Uterus (tissue), 2 donors: ENCODE measurements at regions not wholly inside any gene's neighbourhood (a gene's known extent, or its start where the extent isn't known, plus 50 kb on each side); places are given as distances from the start of the nearest gene placed in this dataset.

Source experiments
- POLR2A ChIP-seq, 2 donors: fragments of 450-650 bp; IDR thresholded peaks; one replicate each; pipeline ENCODE4 v1.6.1; 2016; ENCODE audit warnings: antibody characterized with exemption in 2 of 2, mild to moderate bottlenecking in 1 of 2, moderate library complexity in 1 of 2
- TF ChIP-seq, protein P1 (sequence below), 4 experiments: fragments of 200-600 bp in 2 of 4; fragments of 450-650 bp in 2 of 4; sonication (generic) in 2 of 4; IDR thresholded peaks; one replicate each; pipeline ENCODE4 v1.5.1; 2016 to 2019; ENCODE audit warnings: antibody characterized with exemption in 4 of 4, mild to moderate bottlenecking in 2 of 4, moderate library complexity in 1 of 4

DNA sequence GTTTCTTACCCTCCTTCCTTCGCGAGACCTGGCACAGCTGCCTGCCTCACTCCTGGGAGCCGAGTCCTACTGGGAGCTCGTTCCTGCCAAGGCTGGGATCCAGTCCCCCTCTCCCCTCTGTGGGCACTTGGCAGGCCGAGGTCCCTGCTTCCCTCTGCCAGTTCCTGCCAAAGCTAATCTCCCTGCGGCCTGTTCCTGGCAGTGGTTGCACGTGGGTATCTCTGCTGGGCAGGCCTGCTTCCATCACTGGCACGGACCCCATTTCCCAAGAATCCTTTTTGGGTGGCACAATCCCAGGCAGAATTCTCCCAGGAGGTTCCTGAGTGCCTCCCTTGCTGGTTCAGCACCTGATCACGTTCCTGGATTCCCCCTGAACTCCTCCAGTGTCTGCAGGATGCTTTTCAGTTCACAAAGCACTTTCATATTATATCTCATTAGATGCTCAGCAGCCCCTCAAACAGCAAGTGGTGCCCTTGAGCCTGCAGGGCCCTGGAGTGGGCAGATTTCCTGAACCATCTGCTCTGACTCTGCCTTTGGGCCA is 96.5 kb downstream of the RRM1 start:
- TF ChIP-seq, protein P1, sequence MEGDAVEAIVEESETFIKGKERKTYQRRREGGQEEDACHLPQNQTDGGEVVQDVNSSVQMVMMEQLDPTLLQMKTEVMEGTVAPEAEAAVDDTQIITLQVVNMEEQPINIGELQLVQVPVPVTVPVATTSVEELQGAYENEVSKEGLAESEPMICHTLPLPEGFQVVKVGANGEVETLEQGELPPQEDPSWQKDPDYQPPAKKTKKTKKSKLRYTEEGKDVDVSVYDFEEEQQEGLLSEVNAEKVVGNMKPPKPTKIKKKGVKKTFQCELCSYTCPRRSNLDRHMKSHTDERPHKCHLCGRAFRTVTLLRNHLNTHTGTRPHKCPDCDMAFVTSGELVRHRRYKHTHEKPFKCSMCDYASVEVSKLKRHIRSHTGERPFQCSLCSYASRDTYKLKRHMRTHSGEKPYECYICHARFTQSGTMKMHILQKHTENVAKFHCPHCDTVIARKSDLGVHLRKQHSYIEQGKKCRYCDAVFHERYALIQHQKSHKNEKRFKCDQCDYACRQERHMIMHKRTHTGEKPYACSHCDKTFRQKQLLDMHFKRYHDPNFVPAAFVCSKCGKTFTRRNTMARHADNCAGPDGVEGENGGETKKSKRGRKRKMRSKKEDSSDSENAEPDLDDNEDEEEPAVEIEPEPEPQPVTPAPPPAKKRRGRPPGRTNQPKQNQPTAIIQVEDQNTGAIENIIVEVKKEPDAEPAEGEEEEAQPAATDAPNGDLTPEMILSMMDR (IDR thresholded peaks at IDR 0.05), result no peak
- no peak for TF ChIP-seq POLR2A (IDR thresholded peaks at IDR 0.05)
